HG03342 (cell line): ENCODE measurements at regions not wholly inside any gene's neighbourhood (a gene's known extent, or its start where the extent isn't known, plus 50 kb on each side); places are given as distances from the start of the nearest gene placed in this dataset.

ENCODE experiments used
- ATAC-seq: cut with Tn5 transposase; IDR thresholded peaks from one replicate; pipeline ENCODE4 v1.9.1; 2021; ENCODE audit warnings: mild to moderate bottlenecking, moderate library complexity; ENCODE audit not compliant: unreplicated experiment

GRCh38 chr7:155984609-155985405 is 172.5 kb upstream of the SHH start:
- no peak for ATAC-seq

GRCh38 chr7:155984028-155984580 is 171.8 kb upstream of the SHH start:
- ATAC-seq: no peak

GRCh38 chr7:155983176-155983815 is 171.0 kb upstream of the SHH start:
- ATAC-seq: no peak

GRCh38 chr7:155981703-155982102 is 169.4 kb upstream of the SHH start:
- no peak for ATAC-seq

- ATAC-seq: no peak
Measured at GRCh38 chr7:155980841-155981240, 168.6 kb upstream of the SHH start.

GRCh38 chr7:155979994-155980393 is 167.7 kb upstream of the SHH start:
- ATAC-seq: no peak

- ATAC-seq: no peak
Measured at GRCh38 chr7:155979566-155979965, 167.3 kb upstream of the SHH start.

GRCh38 chr7:155975490-155975889 is 163.2 kb upstream of the SHH start:
- ATAC-seq: no peak

- no peak for ATAC-seq
Measured at GRCh38 chr7:155974186-155974897, 162.1 kb upstream of the SHH start.

GRCh38 chr7:155973451-155973997 is 161.3 kb upstream of the SHH start:
- ATAC-seq: no peak

- ATAC-seq: no peak
Measured at GRCh38 chr7:155972651-155973390, 160.6 kb upstream of the SHH start.

- no peak for ATAC-seq
Measured at GRCh38 chr7:155972247-155972646, 160.0 kb upstream of the SHH start.

- no peak for ATAC-seq
Measured at GRCh38 chr7:155971180-155971770, 159.0 kb upstream of the SHH start.

GRCh38 chr7:155969192-155969929 is 157.1 kb upstream of the SHH start:
- no peak for ATAC-seq

GRCh38 chr7:155965010-155965409 is 152.7 kb upstream of the SHH start:
- ATAC-seq: peak; percentile 44

- ATAC-seq: no peak
Measured at GRCh38 chr7:155964543-155964942, 152.3 kb upstream of the SHH start.

- no peak for ATAC-seq
Measured at GRCh38 chr7:155963771-155964195, 151.5 kb upstream of the SHH start.

- ATAC-seq: no peak
Measured at GRCh38 chr7:155963356-155963755, 151.1 kb upstream of the SHH start.

GRCh38 chr7:155962968-155963300 is 150.7 kb upstream of the SHH start:
- ATAC-seq: no peak
